Uterus (tissue), 2 donors: ENCODE measurements at regions not wholly inside any gene's neighbourhood (a gene's known extent, or its start where the extent isn't known, plus 50 kb on each side); places are given as distances from the start of the nearest gene placed in this dataset.

Experiments used
- POLR2A ChIP-seq, 2 donors: fragments of 450-650 bp; IDR thresholded peaks; one replicate each; pipeline ENCODE4 v1.6.1; 2016; ENCODE audit warnings: antibody characterized with exemption in 2 of 2, mild to moderate bottlenecking in 1 of 2, moderate library complexity in 1 of 2
- TF ChIP-seq, protein P1 (sequence below), 4 experiments: fragments of 200-600 bp in 2 of 4; fragments of 450-650 bp in 2 of 4; sonication (generic) in 2 of 4; IDR thresholded peaks; one replicate each; pipeline ENCODE4 v1.5.1; 2016 to 2019; ENCODE audit warnings: antibody characterized with exemption in 4 of 4, mild to moderate bottlenecking in 2 of 4, moderate library complexity in 1 of 4

- no peak for TF ChIP-seq POLR2A (IDR thresholded peaks at IDR 0.05)
- TF ChIP-seq, protein P1, sequence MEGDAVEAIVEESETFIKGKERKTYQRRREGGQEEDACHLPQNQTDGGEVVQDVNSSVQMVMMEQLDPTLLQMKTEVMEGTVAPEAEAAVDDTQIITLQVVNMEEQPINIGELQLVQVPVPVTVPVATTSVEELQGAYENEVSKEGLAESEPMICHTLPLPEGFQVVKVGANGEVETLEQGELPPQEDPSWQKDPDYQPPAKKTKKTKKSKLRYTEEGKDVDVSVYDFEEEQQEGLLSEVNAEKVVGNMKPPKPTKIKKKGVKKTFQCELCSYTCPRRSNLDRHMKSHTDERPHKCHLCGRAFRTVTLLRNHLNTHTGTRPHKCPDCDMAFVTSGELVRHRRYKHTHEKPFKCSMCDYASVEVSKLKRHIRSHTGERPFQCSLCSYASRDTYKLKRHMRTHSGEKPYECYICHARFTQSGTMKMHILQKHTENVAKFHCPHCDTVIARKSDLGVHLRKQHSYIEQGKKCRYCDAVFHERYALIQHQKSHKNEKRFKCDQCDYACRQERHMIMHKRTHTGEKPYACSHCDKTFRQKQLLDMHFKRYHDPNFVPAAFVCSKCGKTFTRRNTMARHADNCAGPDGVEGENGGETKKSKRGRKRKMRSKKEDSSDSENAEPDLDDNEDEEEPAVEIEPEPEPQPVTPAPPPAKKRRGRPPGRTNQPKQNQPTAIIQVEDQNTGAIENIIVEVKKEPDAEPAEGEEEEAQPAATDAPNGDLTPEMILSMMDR (IDR thresholded peaks at IDR 0.05) = no peak
Observed at GRCh38 chr5:20680718-20681302, 692.8 kb upstream of the CDH18 start.
